HCT116 (cell line): ENCODE measurements at regions not wholly inside any gene's neighbourhood (a gene's known extent, or its start where the extent isn't known, plus 50 kb on each side); places are given as distances from the start of the nearest gene placed in this dataset.

Source experiments
- ATAC-seq: fragments of 200-7000 bp; cut with Tn5 transposase; 2 replicates; pipeline ENCODE4 v1.9.1; 2020; ENCODE audit warnings: mild to moderate bottlenecking, moderate library complexity
- BruUV-seq: library from RNA; stranded (reverse); fragments of 400-500 nt; replicated peaks from 2 replicates; lab custom pipeline; 2021; lab: Mats Ljungman, UMichigan
- CTCF ChIA-PET: fragments of 300-600 bp; sonication (Branson Sonifier 250); formaldehyde crosslinking; loops from one replicate; lab custom pipeline; 2021; ENCODE audit warnings: antibody characterized with exemption; lab: Charles Lee
- POLR2A ChIA-PET: fragments of 300-600, 350-600 bp; sonication (Branson Sonifier 250); formaldehyde crosslinking; loops from one replicate; lab custom pipeline; 2021; ENCODE audit warnings: antibody characterized with exemption; lab: Charles Lee
- RAD21 ChIA-PET, 2 experiments: fragments of 300-600 bp; sonication (Branson Sonifier 250); formaldehyde crosslinking; loops; one replicate each; lab custom pipeline; 2023; ENCODE audit warnings: low total read pairs in 2 of 2; ENCODE audit not compliant: uncharacterized antibody in 2 of 2, unreplicated experiment in 2 of 2, low non-redundant PET in 1 of 2; lab: Charles Lee
- DNase-seq: peaks from one replicate; pipeline ENCODE4 v3.0.0-alpha.2; 2010; ENCODE audit warnings: low read depth, low spot score
- H2AFZ ChIP-seq: fragments of 200-600 bp; shearing (Covaris generic), sonication (generic); 2 replicates; pipeline ENCODE4 v1.6.1; 2017; ENCODE audit warnings: low read depth, mixed run types, mixed read lengths, antibody characterized with exemption, low read length; ENCODE audit not compliant: poor library complexity, severe bottlenecking
- H3K27ac ChIP-seq: 2 replicates; pipeline ENCODE4 v1.5.1; 2012; ENCODE audit warnings: low read depth, low read length
- H3K27me3 ChIP-seq: fragments of 200-600 bp; sonication (generic); 2 replicates; pipeline ENCODE4 v1.6.1; 2016; ENCODE audit warnings: mixed run types, low read length, mixed read lengths; ENCODE audit not compliant: insufficient read depth
- H3K36me3 ChIP-seq, 2 experiments: fragments of 200-500 bp in 1 of 2; fragments of 200-600 bp in 1 of 2; sonication (Bioruptor generic) in 1 of 2; sonication (generic) in 1 of 2; 2 replicates each; pipeline versions ENCODE4 v1.5.1 to v1.6.1; 2014 to 2016; ENCODE audit warnings: low read length in 2 of 2, inconsistent platforms in 1 of 2, mixed read lengths in 1 of 2, mixed run types in 1 of 2; ENCODE audit not compliant: insufficient read depth in 2 of 2, control insufficient read depth in 1 of 2
- H3K4me1 ChIP-seq, 2 experiments: fragments of 200-600 bp in 1 of 2; sonication (generic) in 1 of 2; 2 replicates each; pipeline versions ENCODE4 v1.5.1 to v1.6.1; 2012 to 2017; ENCODE audit warnings: low read length in 2 of 2, inconsistent platforms in 1 of 2, mild to moderate bottlenecking in 1 of 2, mixed read lengths in 1 of 2, mixed run types in 1 of 2, moderate library complexity in 1 of 2; ENCODE audit not compliant: insufficient read depth in 2 of 2, control insufficient read depth in 1 of 2
- H3K4me2 ChIP-seq: fragments of 200-600 bp; sonication (generic); 2 replicates; pipeline ENCODE4 v1.6.1; 2017; ENCODE audit warnings: mixed run types, low read length, mixed read lengths
- H3K4me3 ChIP-seq, 2 experiments: fragments of 200-600 bp in 1 of 2; sonication (generic) in 1 of 2; replicated peaks in 1 of 2; 2 replicates each; pipeline ENCODE4 v1.5.1; 2011 to 2016; ENCODE audit warnings: low read length in 2 of 2, control low read depth in 1 of 2, low read depth in 1 of 2, mild to moderate bottlenecking in 1 of 2, mixed read lengths in 1 of 2, mixed run types in 1 of 2
- H3K79me2 ChIP-seq: fragments of 200-600 bp; sonication (generic); 2 replicates; pipeline ENCODE4 v1.6.1; 2017; ENCODE audit warnings: mild to moderate bottlenecking, mixed run types, low read length, moderate library complexity, mixed read lengths; ENCODE audit not compliant: insufficient read depth
- H3K9ac ChIP-seq: fragments of 200-600 bp; sonication (generic); 2 replicates; pipeline ENCODE4 v1.6.1; 2016; ENCODE audit warnings: low read length, mixed read lengths
- H3K9me2 ChIP-seq: fragments of 200-600 bp; sonication (generic), shearing (Covaris generic); 2 replicates; pipeline ENCODE4 v1.6.1; 2017; ENCODE audit warnings: mixed run types, mild to moderate bottlenecking, moderate library complexity; ENCODE audit not compliant: insufficient read depth
- H3K9me3 ChIP-seq, 2 experiments: fragments of 200-500 bp in 1 of 2; fragments of 200-600 bp in 1 of 2; sonication (Bioruptor generic) in 1 of 2; sonication (generic) in 1 of 2; 2 replicates each; pipeline ENCODE4 v1.6.1; 2014 to 2017; ENCODE audit warnings: low read length in 2 of 2, mixed read lengths in 2 of 2, inconsistent platforms in 1 of 2, low read depth in 1 of 2, mild to moderate bottlenecking in 1 of 2, mixed run types in 1 of 2, moderate library complexity in 1 of 2; ENCODE audit not compliant: control insufficient read depth in 1 of 2, insufficient read depth in 1 of 2
- H4K20me1 ChIP-seq: fragments of 200-600 bp; sonication (generic), shearing (Covaris generic); 2 replicates; pipeline ENCODE4 v1.6.1; 2017; ENCODE audit warnings: mixed run types, mild to moderate bottlenecking, moderate library complexity; ENCODE audit not compliant: insufficient read depth
- ATF3 ChIP-seq: IDR thresholded peaks from 2 replicates; pipeline ENCODE4 v1.6.1; 2012
- CBX3 ChIP-seq: IDR thresholded peaks from 2 replicates; pipeline ENCODE4 v1.6.1; 2012; ENCODE audit warnings: low read depth
- EGR1 ChIP-seq: IDR thresholded peaks from 2 replicates; pipeline ENCODE4 v1.6.1; 2012; ENCODE audit warnings: low read depth
- ELF1 ChIP-seq: IDR thresholded peaks from 2 replicates; pipeline ENCODE4 v1.6.1; 2012; ENCODE audit warnings: low read depth, borderline replicate concordance
- EZH2phosphoT487 ChIP-seq: fragments of 200-600 bp; IDR thresholded peaks from 2 replicates; pipeline ENCODE4 v1.6.1; 2018; ENCODE audit warnings: antibody characterized with exemption, borderline replicate concordance
- FOSL1 ChIP-seq: IDR thresholded peaks from 2 replicates; pipeline ENCODE4 v1.6.1; 2012; ENCODE audit warnings: low read depth
- JUND ChIP-seq: IDR thresholded peaks from 2 replicates; pipeline ENCODE4 v1.6.1; 2012
- MAX ChIP-seq: IDR thresholded peaks from 2 replicates; pipeline ENCODE4 v1.6.1; 2012
- POLR2A ChIP-seq: IDR thresholded peaks from 2 replicates; pipeline ENCODE4 v1.7.0; 2011; ENCODE audit warnings: borderline replicate concordance; ENCODE audit not compliant: insufficient read depth, insufficient read length; ENCODE audit errors: extremely low read depth
- POLR2AphosphoS5 ChIP-seq: IDR thresholded peaks from 2 replicates; pipeline ENCODE4 v1.6.1; 2011; ENCODE audit warnings: mild to moderate bottlenecking, low read depth, low read length, moderate library complexity
- RAD21 ChIP-seq: IDR thresholded peaks from 2 replicates; pipeline ENCODE4 v1.6.1; 2012; ENCODE audit warnings: low read depth, mild to moderate bottlenecking
- SIN3A ChIP-seq: IDR thresholded peaks from 2 replicates; pipeline ENCODE4 v1.6.1; 2012; ENCODE audit warnings: low read depth
- SP1 ChIP-seq: IDR thresholded peaks from 2 replicates; pipeline ENCODE4 v1.6.1; 2012; ENCODE audit warnings: low read depth
- SRF ChIP-seq: IDR thresholded peaks from 2 replicates; pipeline ENCODE4 v1.6.1; 2012; ENCODE audit warnings: low read depth
- TCF7L2 ChIP-seq: IDR thresholded peaks from 2 replicates; pipeline ENCODE4 v1.7.0; 2011; ENCODE audit warnings: borderline replicate concordance, inconsistent platforms; ENCODE audit not compliant: insufficient read depth, insufficient read length; ENCODE audit errors: extremely low read depth
- YY1 ChIP-seq: IDR thresholded peaks from 2 replicates; pipeline ENCODE4 v1.6.1; 2011; ENCODE audit warnings: low read length, low read depth, moderate library complexity, mild to moderate bottlenecking; ENCODE audit not compliant: insufficient replicate concordance; ENCODE audit errors: extremely low read depth
- intact Hi-C: fragments of 100-400 bp; cut with micrococcal nuclease; formaldehyde crosslinking; loops from 2 replicates; pipeline ENCODE4 v1.10.0; 2022
- TF ChIP-seq, protein P1 (sequence below), 3 experiments: fragments of 200-600 bp in 1 of 3; sonication (generic) in 1 of 3; IDR thresholded peaks in 2 of 3; conservative IDR thresholded peaks in 1 of 3; 2 replicates each; pipeline ENCODE4 v1.5.1; 2012 to 2017; ENCODE audit warnings: low read depth in 2 of 3, low read length in 2 of 3, antibody characterized with exemption in 1 of 3, borderline replicate concordance in 1 of 3, control low read depth in 1 of 3, mild to moderate bottlenecking in 1 of 3, mixed read lengths in 1 of 3, mixed run types in 1 of 3, moderate library complexity in 1 of 3; ENCODE audit not compliant: insufficient read depth in 1 of 3
- TF ChIP-seq, protein P2 (sequence below): IDR thresholded peaks from 2 replicates; pipeline ENCODE4 v1.6.1; 2011; ENCODE audit warnings: mild to moderate bottlenecking, low read length, moderate library complexity; ENCODE audit not compliant: insufficient replicate concordance; ENCODE audit errors: extremely low read depth

DNA sequence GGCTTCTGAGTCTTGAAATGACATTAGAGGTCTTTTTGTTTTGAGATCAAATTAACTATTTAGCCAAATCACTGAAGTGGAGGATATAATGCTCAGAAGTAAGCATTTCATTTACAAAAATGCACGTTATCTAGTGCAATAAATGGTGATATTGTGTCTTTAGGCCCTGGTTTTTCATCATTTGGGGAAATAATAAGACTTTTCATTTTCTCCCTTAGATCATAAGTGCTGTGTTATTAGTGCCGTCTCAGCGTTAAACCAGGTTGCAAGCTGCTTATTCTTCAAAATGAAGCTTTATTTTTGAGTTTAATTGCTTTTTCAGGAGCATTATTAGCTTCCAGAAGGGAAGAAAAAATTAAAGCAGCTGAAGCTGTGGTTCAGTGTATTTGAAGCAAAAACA, 1416.8 kb upstream of the GOT2 start:
- TF ChIP-seq RAD21 (no peak), EGR1 (no peak), SP1 (no peak), TCF7L2 (no peak), CBX3 (no peak), SRF (no peak), ATF3 (no peak), MAX (no peak), SIN3A (no peak), ELF1 (no peak), POLR2A (no peak), FOSL1 (no peak), JUND (no peak), YY1 (no peak), POLR2AphosphoS5 (no peak), EZH2phosphoT487 (no peak)
- TF ChIP-seq, protein P1, sequence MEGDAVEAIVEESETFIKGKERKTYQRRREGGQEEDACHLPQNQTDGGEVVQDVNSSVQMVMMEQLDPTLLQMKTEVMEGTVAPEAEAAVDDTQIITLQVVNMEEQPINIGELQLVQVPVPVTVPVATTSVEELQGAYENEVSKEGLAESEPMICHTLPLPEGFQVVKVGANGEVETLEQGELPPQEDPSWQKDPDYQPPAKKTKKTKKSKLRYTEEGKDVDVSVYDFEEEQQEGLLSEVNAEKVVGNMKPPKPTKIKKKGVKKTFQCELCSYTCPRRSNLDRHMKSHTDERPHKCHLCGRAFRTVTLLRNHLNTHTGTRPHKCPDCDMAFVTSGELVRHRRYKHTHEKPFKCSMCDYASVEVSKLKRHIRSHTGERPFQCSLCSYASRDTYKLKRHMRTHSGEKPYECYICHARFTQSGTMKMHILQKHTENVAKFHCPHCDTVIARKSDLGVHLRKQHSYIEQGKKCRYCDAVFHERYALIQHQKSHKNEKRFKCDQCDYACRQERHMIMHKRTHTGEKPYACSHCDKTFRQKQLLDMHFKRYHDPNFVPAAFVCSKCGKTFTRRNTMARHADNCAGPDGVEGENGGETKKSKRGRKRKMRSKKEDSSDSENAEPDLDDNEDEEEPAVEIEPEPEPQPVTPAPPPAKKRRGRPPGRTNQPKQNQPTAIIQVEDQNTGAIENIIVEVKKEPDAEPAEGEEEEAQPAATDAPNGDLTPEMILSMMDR (IDR thresholded peaks at IDR 0.05 in 2 of 3, conservative IDR thresholded peaks at IDR 0.05 in 1 of 3; ENCODE audit: borderline replicate concordance in 1 of 3, insufficient read depth in 1 of 3, low read depth in 2 of 3, low read length in 2 of 3), result no peak
- TF ChIP-seq, protein P2, sequence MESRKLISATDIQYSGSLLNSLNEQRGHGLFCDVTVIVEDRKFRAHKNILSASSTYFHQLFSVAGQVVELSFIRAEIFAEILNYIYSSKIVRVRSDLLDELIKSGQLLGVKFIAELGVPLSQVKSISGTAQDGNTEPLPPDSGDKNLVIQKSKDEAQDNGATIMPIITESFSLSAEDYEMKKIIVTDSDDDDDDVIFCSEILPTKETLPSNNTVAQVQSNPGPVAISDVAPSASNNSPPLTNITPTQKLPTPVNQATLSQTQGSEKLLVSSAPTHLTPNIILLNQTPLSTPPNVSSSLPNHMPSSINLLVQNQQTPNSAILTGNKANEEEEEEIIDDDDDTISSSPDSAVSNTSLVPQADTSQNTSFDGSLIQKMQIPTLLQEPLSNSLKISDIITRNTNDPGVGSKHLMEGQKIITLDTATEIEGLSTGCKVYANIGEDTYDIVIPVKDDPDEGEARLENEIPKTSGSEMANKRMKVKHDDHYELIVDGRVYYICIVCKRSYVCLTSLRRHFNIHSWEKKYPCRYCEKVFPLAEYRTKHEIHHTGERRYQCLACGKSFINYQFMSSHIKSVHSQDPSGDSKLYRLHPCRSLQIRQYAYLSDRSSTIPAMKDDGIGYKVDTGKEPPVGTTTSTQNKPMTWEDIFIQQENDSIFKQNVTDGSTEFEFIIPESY, result no peak
- no peaks in the 10 kb centered on the region for H3K27me3 ChIP-seq
- H3K4me2 ChIP-seq, result no peak overlapping the region
- no peaks in the 10 kb centered on the region for H3K36me3 ChIP-seq
- H2AFZ ChIP-seq, result no peak overlapping the region
- RAD21 ChIA-PET, result no interaction called here
- no peak overlapping the region for H3K9ac ChIP-seq
- no peak overlapping the region for H3K4me3 ChIP-seq
- ATAC-seq (no peak), DNase-seq (no peak)
- H3K4me1 ChIP-seq, result no peaks in the 10 kb centered on the region
- H3K79me2 ChIP-seq, result no peaks in the 10 kb centered on the region
- POLR2A ChIA-PET, result no interaction called here
- intact Hi-C loops, result no loop called here
- H3K9me3 ChIP-seq, result peaks cover 4 to 9% of the 10 kb centered on the region in 2 experiments; a peak in 2 of 4 replicates
- no peaks in the 10 kb centered on the region for H3K9me2 ChIP-seq
- H4K20me1 ChIP-seq, result no peaks in the 10 kb centered on the region
- H3K27ac ChIP-seq, result no peak overlapping the region
- no TSS peak for BruUV-seq
- CTCF ChIA-PET, result no interaction called here
